GM12865 (cell line): ENCODE measurements at regions not wholly inside any gene's neighbourhood (a gene's known extent, or its start where the extent isn't known, plus 50 kb on each side); places are given as distances from the start of the nearest gene placed in this dataset.

Experiments
- DNase-seq: peaks from one replicate; pipeline ENCODE4 v3.0.0; 2010; ENCODE audit warnings: low read depth
- H3K4me3 ChIP-seq: 2 replicates; pipeline ENCODE4 v1.5.1; 2011; ENCODE audit warnings: mild to moderate bottlenecking, low read depth, low read length, control low read depth
- TF ChIP-seq, protein P1 (sequence below): IDR thresholded peaks from 2 replicates; pipeline ENCODE4 v1.5.1; 2011; ENCODE audit warnings: low read length, control low read depth, low read depth, inconsistent platforms; ENCODE audit not compliant: insufficient read depth; ENCODE audit errors: missing control alignments

DNA sequence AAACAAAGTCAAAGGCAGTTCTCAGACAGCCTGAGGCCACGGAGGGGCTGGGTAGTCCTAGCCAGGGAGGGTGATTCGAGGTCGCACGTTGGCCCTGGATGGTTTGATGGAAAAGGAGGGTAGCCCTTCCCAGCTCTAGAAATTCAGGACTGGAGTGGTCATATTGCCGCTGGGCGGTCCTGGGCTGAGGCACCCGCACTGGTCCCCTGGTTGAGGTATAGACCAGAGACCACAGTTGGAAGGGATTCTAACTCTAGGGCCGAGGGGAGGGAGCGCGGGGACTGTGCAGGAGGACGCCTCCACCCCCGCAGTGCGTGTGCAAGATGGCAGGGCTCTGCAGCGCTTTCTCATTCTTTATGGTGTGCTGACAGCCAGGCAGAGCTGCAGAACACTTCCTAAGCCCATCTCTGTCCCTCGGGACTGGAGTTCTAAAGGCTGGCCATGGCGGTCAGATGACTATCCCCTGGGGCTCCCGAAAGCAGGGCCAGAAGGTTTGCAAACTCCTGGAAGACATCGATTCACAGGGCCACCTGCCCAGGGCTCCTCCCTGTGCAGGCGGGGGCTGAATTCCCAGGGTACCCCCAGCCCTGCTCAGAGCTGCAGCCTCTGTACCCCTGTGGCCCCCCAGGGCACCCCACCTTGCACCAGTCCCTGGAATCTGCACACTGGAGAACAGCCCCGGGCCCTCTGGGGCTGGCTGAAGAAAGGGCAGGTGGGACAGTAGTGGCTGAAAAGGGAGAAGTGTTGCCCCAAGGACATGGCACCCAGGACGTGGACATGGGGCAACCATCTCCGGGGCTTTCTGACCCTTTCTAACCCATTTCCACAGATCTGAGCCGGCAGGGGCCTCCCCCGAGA lies 51.0 kb upstream of the ELN start:
- no peak for DNase-seq
- no peak overlapping the region for H3K4me3 ChIP-seq
- TF ChIP-seq, protein P1, sequence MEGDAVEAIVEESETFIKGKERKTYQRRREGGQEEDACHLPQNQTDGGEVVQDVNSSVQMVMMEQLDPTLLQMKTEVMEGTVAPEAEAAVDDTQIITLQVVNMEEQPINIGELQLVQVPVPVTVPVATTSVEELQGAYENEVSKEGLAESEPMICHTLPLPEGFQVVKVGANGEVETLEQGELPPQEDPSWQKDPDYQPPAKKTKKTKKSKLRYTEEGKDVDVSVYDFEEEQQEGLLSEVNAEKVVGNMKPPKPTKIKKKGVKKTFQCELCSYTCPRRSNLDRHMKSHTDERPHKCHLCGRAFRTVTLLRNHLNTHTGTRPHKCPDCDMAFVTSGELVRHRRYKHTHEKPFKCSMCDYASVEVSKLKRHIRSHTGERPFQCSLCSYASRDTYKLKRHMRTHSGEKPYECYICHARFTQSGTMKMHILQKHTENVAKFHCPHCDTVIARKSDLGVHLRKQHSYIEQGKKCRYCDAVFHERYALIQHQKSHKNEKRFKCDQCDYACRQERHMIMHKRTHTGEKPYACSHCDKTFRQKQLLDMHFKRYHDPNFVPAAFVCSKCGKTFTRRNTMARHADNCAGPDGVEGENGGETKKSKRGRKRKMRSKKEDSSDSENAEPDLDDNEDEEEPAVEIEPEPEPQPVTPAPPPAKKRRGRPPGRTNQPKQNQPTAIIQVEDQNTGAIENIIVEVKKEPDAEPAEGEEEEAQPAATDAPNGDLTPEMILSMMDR: no peak

DNA sequence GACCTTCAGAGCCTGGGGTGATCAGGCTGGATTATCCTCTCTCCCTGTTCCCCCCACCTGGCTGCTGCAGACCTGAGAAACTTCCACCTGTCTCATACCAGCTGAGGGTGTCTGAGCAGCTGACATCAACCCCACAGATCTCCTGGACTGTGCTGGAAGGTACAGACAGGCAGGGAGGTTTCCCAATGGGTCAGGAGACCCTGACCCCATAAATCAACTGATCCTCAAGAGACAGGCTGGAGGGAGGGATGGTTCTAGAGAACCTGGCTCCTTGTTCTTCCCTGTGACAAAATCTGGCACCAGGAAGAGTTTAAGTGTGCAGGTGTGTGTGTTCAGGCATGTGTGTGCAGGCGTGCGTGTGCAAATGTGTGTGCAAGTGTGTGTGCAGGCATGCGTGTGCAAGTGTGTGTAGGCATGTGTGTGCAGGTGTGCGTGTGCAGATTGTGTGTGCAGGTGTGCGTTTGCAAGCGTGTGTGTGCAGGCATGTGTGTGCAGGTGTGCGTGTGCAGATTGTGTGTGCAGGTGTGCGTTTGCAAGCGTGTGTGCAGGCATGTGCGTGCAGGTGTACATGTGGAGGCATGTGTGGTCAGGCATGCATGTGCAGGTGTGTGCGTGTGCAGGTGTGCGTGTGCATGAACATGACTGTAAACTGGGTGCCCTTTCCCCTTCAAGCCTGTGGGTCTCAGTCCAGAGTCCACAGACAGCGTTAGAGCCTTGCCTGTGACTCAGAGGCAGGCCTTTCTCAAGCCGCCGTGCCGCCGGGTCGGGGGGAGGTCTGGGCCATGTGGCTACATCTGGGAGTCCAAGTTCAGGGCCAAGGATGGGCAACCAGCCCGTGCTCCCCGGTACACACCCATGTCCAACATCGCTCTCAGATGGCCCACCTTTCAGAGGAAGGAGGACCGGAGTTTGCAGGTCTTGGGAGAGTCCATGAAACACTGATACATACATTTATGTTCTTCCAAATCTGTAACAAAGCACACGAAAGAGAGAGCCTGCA lies 50.1 kb upstream of the ELN start:
- no peak for DNase-seq
- no peak overlapping the region for H3K4me3 ChIP-seq
- TF ChIP-seq, protein P1: no peak
